ENCODE measurements at regions not wholly inside any gene's neighbourhood (a gene's known extent, or its start where the extent isn't known, plus 50 kb on each side); places are given as distances from the start of the nearest gene placed in this dataset.

- H3K4me1 ChIP-seq, result no peaks in the 10 kb centered on the region
- no peak for TF ChIP-seq CTCF (IDR thresholded peaks at IDR 0.05)
- ATAC-seq, result no peak
Observed at GRCh38 chr3:88542916-88543315, 393.2 kb downstream of the C3orf38 start.

GRCh38 chr3:88572450-88572849, 422.7 kb downstream of the C3orf38 start:
- Histone ChIP-seq H3K4me3 (no peak overlapping the region), H3K27me3 (no peaks in the 10 kb centered on the region), H3K27ac (no peak overlapping the region), H3K9me3 (peaks cover 0 to 32% (median 3%) of the 10 kb centered on the region in 11 donors), H3K4me1 (no peaks in the 10 kb centered on the region), H3K36me3 (no peaks in the 10 kb centered on the region)
- intact Hi-C loops (cut with DNase I), result no loop called here
- WGBS, 2 donors, result 86 to 90% methylated on average over 3 of the region's 3 CpGs
- DNase-seq (no peak), ATAC-seq (no peak)
- no peak for TF ChIP-seq CTCF (IDR thresholded peaks at IDR 0.05)

More at GRCh38 chr3:88542916-88543315, 393.2 kb downstream of the C3orf38 start:
- no peak overlapping the region for H3K27ac ChIP-seq
- H3K27me3 ChIP-seq, result no peaks in the 10 kb centered on the region
- H3K9me3 ChIP-seq, result peaks cover 0 to 18% (median 0%) of the 10 kb centered on the region in 11 donors
- DNase-seq, result no peak
- no peaks in the 10 kb centered on the region for H3K36me3 ChIP-seq
- intact Hi-C loops (cut with DNase I), result no loop called here
- no peak overlapping the region for H3K4me3 ChIP-seq

GRCh38 chr3:88573472-88573871, 423.7 kb downstream of the C3orf38 start:
- intact Hi-C loops (cut with DNase I), result no loop called here
- H3K27ac ChIP-seq, result no peak overlapping the region
- WGBS, 2 donors, result 68 to 71% methylated on average over 4 of the region's 4 CpGs
- ATAC-seq (no peak), DNase-seq (no peak)
- H3K27me3 ChIP-seq, result no peaks in the 10 kb centered on the region
- no peak for TF ChIP-seq CTCF (IDR thresholded peaks at IDR 0.05)
- no peak overlapping the region for H3K4me3 ChIP-seq
- no peaks in the 10 kb centered on the region for H3K36me3 ChIP-seq
- no peaks in the 10 kb centered on the region for H3K4me1 ChIP-seq
- H3K9me3 ChIP-seq, result peaks cover 0 to 27% (median 3%) of the 10 kb centered on the region in 11 donors

- Histone ChIP-seq H3K4me3 (no peak overlapping the region), H3K9me3 (peaks cover 0 to 26% (median 3%) of the 10 kb centered on the region in 11 donors), H3K27ac (no peak overlapping the region), H3K27me3 (no peaks in the 10 kb centered on the region), H3K36me3 (no peaks in the 10 kb centered on the region), H3K4me1 (no peaks in the 10 kb centered on the region)
- ATAC-seq (no peak), DNase-seq (no peak)
- WGBS, 2 donors, result 81 to 89% methylated on average over 4 of the region's 4 CpGs
- intact Hi-C loops (cut with DNase I), result no loop called here
- TF ChIP-seq CTCF (IDR thresholded peaks at IDR 0.05), result no peak
Observed at GRCh38 chr3:88574146-88574545, 424.4 kb downstream of the C3orf38 start.

- TF ChIP-seq CTCF (IDR thresholded peaks at IDR 0.05), result no peak
- DNase-seq, result no peak
- intact Hi-C loops (cut with DNase I), result no loop called here
- ATAC-seq, result no peak
- WGBS, 2 donors, result 74 to 80% methylated on average over 3 of the region's 3 CpGs
- H3K4me3 ChIP-seq, result no peak overlapping the region
- H3K27ac ChIP-seq, result no peak overlapping the region
- H3K27me3 ChIP-seq, result no peaks in the 10 kb centered on the region
- H3K9me3 ChIP-seq, result no peaks in the 10 kb centered on the region
- no peaks in the 10 kb centered on the region for H3K4me1 ChIP-seq
- no peaks in the 10 kb centered on the region for H3K36me3 ChIP-seq
Observed at GRCh38 chr3:88584451-88584850, 434.7 kb downstream of the C3orf38 start.
